Calu3 (cell line): ENCODE measurements at regions not wholly inside any gene's neighbourhood (a gene's known extent, or its start where the extent isn't known, plus 50 kb on each side); places are given as distances from the start of the nearest gene placed in this dataset.

Experiments used
- BruUV-seq: library from RNA; stranded (reverse); fragments of 400-500 nt; replicated peaks from 2 replicates; lab custom pipeline; 2021; lab: Mats Ljungman, UMichigan
- CTCF ChIA-PET: fragments of 300-600 bp; sonication (Branson Sonifier 250); formaldehyde crosslinking; loops from one replicate; lab custom pipeline; 2022; ENCODE audit warnings: antibody characterized with exemption; lab: Charles Lee
- DNase-seq: peaks from one replicate; pipeline ENCODE4 v3.0.0; 2022
- H3K27ac Mint-ChIP-seq: one replicate; pipeline ENCODE4 v1.8.0; 2022; ENCODE audit warnings: mixed read lengths; ENCODE audit not compliant: unreplicated experiment
- H3K27me3 Mint-ChIP-seq: one replicate; pipeline ENCODE4 v1.8.0; 2022; ENCODE audit warnings: mixed read lengths; ENCODE audit not compliant: unreplicated experiment
- H3K36me3 Mint-ChIP-seq: one replicate; pipeline ENCODE4 v1.8.0; 2022; ENCODE audit warnings: mild to moderate bottlenecking, moderate library complexity, mixed read lengths; ENCODE audit not compliant: insufficient read depth, unreplicated experiment
- H3K4me1 Mint-ChIP-seq: one replicate; pipeline ENCODE4 v1.8.0; 2022; ENCODE audit warnings: mild to moderate bottlenecking, low read depth, mixed read lengths; ENCODE audit not compliant: unreplicated experiment
- H3K4me3 Mint-ChIP-seq: one replicate; pipeline ENCODE4 v1.8.0; 2022; ENCODE audit warnings: mild to moderate bottlenecking, low read depth, moderate library complexity, mixed read lengths; ENCODE audit not compliant: unreplicated experiment
- H3K9me3 Mint-ChIP-seq: one replicate; pipeline ENCODE4 v1.8.0; 2022; ENCODE audit warnings: low read depth, mixed read lengths; ENCODE audit not compliant: unreplicated experiment
- intact Hi-C: fragments of 100-400 bp; cut with micrococcal nuclease; formaldehyde crosslinking; loops from one replicate; pipeline ENCODE4 v1.10.0; 2022; ENCODE audit not compliant: unreplicated experiment
- TF ChIP-seq, protein P1 (sequence below): fragments of 200-600 bp; IDR thresholded peaks from one replicate; pipeline ENCODE4 v1.8.0; 2022; ENCODE audit warnings: antibody characterized with exemption; ENCODE audit not compliant: unreplicated experiment

DNA sequence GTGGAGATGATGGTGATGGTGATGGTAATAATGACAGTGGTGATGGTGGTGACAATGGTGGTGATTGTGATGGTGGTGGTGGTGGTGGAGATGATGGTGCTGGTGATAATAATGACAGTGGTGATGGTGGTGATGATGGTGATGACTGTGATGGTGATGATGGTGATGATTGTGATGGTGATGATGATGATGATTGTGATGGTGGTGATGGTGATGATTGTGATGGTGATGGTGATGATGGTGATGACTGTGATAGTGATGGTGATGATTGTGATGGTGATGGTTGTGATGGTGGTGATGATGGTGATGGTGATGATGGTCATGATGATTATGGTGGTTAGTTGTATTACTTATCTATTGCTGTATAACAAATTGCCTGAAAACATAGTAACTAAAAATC, 108.9 kb upstream of the NKX1-1 start:
- TF ChIP-seq, protein P1, sequence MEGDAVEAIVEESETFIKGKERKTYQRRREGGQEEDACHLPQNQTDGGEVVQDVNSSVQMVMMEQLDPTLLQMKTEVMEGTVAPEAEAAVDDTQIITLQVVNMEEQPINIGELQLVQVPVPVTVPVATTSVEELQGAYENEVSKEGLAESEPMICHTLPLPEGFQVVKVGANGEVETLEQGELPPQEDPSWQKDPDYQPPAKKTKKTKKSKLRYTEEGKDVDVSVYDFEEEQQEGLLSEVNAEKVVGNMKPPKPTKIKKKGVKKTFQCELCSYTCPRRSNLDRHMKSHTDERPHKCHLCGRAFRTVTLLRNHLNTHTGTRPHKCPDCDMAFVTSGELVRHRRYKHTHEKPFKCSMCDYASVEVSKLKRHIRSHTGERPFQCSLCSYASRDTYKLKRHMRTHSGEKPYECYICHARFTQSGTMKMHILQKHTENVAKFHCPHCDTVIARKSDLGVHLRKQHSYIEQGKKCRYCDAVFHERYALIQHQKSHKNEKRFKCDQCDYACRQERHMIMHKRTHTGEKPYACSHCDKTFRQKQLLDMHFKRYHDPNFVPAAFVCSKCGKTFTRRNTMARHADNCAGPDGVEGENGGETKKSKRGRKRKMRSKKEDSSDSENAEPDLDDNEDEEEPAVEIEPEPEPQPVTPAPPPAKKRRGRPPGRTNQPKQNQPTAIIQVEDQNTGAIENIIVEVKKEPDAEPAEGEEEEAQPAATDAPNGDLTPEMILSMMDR: no peak
- H3K4me3 Mint-ChIP-seq: no peak overlapping the region
- CTCF ChIA-PET: no interaction called here
- H3K27me3 Mint-ChIP-seq: peaks cover 18% of the 10 kb centered on the region
- intact Hi-C loops: no loop called here
- no peaks in the 10 kb centered on the region for H3K4me1 Mint-ChIP-seq
- no peaks in the 10 kb centered on the region for H3K9me3 Mint-ChIP-seq
- DNase-seq: no peak
- no peaks in the 10 kb centered on the region for H3K36me3 Mint-ChIP-seq
- no TSS peak for BruUV-seq
- no peak overlapping the region for H3K27ac Mint-ChIP-seq

DNA sequence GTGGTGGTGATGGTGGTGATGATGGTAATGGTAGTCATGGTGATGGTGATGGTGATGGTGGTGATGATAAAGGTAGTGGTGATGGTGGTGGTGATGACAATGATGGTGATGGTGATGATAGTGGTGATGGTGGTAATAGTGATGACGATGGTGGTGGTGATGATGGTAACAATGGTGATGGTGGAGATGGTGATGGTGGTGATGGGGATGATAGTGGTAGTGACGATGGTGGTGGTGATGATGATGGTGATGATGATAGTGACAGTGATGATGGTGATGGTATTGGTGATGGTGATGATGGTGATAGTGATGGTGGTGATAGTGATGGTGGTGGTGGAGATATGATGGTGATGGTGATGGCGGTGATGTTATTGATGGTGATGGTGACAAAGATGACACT, 108.4 kb upstream of the NKX1-1 start:
- no peak for DNase-seq
- CTCF ChIA-PET: no interaction called here
- Mint-ChIP-seq H3K4me1 (no peaks in the 10 kb centered on the region), H3K27ac (no peak overlapping the region), H3K9me3 (no peaks in the 10 kb centered on the region), H3K36me3 (no peaks in the 10 kb centered on the region), H3K4me3 (no peak overlapping the region), H3K27me3 (peaks cover 18% of the 10 kb centered on the region)
- TF ChIP-seq, protein P1: no peak
- intact Hi-C loops: no loop called here
- no TSS peak for BruUV-seq

DNA sequence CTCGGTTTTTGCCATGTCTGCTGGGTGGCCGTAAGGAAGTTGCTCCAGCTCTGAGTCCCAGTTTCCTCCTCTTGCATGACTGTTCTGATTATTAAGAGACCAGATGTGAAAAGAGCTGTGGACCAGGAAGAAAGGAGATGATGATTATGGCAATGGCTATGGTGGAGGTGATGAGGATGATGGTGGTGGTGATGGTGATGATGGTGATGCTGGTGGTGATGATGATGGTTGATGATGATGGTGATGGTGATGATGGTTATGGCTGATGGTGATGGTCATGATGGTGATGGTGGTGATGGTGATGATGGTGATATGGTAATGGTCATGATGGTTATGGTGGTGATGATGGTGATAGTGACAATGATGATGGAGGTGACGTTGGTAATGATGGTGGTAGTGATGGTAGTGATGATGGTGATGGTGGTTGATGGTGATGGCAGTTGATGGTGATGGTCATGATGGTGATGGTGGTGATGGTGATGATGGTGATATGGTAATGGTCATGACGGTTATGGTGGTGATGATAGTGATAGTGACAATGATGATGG, 107.8 kb upstream of the NKX1-1 start:
- Mint-ChIP-seq H3K27me3 (peaks cover 18% of the 10 kb centered on the region), H3K36me3 (no peaks in the 10 kb centered on the region), H3K9me3 (no peaks in the 10 kb centered on the region), H3K4me3 (no peak overlapping the region), H3K4me1 (no peaks in the 10 kb centered on the region), H3K27ac (no peak overlapping the region)
- no TSS peak for BruUV-seq
- no peak for DNase-seq
- CTCF ChIA-PET: no interaction called here
- TF ChIP-seq, protein P1: no peak
- intact Hi-C loops: no loop called here

DNA sequence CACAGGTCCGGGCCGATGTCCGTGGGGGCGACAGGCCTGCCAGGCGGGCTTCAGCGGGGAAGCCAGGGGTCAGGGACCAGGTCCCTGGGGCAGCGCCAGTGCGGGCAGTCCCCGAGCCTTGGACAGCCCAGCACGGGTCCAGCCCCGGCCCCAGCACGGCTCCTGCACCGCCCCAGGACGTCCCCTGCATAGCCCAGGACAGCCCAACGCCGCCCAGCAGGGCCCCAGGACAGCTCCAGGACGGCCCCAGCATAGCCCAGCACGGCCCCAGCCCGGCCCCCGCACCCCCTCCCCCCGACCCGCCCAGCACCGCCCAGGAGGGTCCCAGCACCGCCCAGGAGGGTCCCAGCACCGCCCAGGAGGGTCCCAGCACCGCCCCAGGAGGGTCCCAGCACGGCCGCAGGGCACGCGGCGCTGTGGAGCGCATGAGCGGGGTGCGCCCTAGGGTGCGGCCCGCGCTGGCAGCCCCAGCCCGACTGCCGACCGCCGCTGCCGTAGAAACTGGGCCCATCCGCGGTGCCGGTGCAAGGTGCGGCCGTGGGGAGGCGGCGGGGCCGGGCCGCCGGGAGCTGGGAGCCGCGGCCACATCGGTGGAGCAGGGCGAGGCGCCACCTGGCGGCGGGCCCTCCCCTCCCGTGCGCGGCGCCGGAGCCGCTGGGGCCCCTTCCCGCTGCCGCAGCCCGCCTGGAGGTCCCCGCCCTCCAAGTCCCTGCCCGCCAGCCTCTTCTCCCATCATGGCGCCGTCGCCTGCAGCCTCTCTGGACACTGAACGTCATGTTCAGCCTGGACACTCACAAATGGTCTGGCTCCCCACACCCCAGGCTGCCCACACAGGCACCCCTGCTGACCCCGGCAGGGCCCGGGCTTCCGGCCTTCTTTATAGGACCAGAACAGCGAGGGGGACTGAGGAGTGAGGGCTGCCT, 106.8 kb upstream of the NKX1-1 start:
- Mint-ChIP-seq H3K9me3 (no peaks in the 10 kb centered on the region), H3K27ac (no peak overlapping the region), H3K4me1 (no peaks in the 10 kb centered on the region), H3K4me3 (no peak overlapping the region), H3K27me3 (peaks cover 28% of the 10 kb centered on the region), H3K36me3 (no peaks in the 10 kb centered on the region)
- TF ChIP-seq, protein P1: peak; percentile 30
- DNase-seq: peak; percentile 34
- CTCF ChIA-PET: no interaction called here
- no TSS peak for BruUV-seq
- intact Hi-C loops: no loop called here
